Umbilical cord (tissue), 1 donor: ENCODE measurements at regions not wholly inside any gene's neighbourhood (a gene's known extent, or its start where the extent isn't known, plus 50 kb on each side); places are given as distances from the start of the nearest gene placed in this dataset.

Source experiments
- DNase-seq: peaks from one replicate; pipeline ENCODE4 v3.0.0-alpha.2; 2015; ENCODE audit warnings: low spot score

DNA sequence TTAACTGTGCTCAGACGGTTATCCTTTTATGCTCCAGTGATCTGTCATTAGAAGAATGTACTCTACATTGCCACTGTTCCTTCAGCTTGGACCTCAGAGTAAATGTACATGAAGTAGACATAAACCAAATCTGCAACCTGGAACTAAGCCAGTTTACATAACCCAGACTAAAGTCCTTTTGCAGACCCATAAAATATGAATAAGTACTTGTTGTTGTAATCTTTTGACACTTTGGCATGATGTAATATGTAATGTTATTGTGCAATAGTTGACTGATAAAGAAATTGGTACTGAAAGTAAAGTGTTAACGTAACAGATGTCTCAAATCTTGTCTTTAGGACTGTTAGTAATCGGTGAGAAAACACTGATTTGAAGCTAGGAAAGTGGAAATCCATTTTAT, 115.8 kb upstream of the SORCS1 start:
- DNase-seq = peak; percentile 34

DNA sequence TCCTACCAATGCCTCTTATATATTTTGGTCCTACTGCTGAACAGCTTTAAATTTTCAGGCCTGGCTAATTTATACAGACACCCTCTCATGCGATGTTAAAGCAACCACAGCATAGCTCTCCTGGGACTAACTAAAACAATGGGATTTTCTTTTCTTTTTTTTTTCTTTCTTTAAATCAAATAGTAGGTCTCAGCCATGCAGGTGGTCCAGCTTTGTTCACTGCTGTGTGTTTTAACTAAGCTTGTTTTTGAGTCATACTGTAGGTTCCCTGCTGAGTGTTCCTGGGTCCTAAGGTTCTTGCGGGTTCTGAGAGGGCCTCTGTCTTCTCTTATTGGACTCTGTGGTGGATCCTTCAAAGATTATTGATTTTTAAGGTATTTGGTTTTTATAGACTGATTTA, 113.1 kb upstream of the SORCS1 start:
- no peak for DNase-seq

DNA sequence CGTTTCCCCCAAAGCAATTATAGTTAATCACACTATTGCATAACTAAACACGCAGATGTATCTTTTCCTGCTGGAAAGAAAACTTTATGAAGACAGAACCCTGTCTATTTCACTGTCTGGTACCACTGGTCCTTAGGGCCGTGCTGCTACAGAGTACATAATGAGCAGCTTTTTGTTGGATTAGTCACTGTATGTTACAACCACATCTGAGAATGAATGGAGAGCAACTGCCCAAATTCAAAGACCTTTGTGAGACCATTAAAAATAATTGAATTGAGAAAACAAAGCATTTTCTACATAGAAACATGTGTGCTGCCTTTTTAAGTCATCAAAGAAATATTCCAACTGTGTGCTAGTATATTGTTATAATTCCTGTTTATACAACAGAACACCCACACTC, 111.3 kb upstream of the SORCS1 start:
- DNase-seq = no peak

DNA sequence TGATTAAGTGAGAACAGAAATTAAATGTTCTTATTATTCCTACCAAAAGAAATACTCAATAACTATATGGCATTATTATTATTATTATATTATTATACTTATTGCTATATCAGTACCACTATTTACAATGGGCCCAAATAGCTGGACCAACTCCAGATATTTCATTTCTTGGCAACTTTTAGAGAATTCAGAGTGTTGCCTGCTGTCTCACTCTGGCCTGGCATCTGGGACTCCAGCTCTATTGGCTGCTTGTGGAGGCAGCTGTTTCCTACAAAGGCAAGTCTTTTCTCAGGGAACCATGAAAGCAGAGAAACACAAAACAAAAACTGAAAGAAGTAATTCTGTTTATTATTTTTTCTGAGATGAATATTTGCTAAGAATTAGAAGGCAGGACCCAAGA, 105.1 kb upstream of the SORCS1 start:
- DNase-seq = no peak

DNA sequence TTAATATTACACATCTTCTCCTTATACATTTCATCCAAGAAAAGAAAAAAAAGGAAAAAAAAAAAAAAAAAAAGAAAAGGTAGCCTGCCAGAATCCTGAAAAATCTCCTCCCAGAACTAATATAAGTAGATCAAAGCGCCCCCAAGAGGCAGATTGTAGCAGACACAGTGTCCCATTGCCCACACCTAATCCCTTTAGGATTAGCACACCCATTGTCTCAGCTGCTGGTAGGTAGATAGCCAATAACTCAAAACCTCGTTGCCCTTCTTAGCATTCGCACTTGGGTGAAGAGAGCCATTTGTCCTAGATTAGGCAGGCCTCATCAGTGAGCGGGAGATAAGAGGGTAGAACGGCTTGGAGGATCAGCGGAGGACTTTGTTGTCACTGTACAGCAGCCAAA, 100.2 kb upstream of the SORCS1 start:
- no peak for DNase-seq

DNA sequence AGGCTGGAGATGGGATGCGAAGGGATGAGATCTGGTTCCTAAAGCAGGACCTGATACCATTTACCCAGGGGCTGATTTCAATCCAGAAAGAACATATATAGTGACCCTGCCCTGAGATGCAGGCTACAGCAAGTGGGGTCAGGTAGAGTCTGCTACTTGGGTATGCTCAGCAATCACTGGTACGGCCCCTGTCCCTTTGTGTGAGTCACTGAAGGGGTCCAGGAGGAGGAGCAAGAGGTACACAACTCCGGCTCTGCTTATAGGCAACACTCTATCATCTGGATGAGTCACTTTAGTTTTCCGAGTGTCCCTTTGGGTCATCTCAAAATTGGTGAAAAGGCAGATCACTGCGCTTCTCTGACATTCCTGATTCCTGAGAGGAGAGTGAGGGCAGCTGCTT, 79.6 kb upstream of the SORCS1 start:
- DNase-seq = no peak

DNA sequence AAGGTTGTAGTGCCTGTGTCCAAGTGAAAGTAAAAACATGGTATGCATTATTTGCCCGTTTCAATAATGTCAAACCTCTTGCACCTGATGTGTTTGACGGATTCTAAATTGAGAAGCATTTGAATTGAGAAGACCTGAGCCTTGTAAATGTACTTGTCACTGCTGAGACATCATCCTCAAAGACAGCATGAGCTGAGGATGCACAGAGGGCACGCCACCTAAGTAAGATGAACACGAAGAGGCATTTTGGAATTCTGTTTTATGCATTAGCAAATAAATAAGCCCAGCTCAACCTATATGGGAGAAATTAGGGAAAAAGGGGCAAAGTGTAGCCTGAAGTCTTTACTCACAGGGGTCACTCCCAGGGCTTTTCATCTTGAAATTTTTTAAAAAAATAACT, 73.8 kb upstream of the SORCS1 start:
- no peak for DNase-seq

DNA sequence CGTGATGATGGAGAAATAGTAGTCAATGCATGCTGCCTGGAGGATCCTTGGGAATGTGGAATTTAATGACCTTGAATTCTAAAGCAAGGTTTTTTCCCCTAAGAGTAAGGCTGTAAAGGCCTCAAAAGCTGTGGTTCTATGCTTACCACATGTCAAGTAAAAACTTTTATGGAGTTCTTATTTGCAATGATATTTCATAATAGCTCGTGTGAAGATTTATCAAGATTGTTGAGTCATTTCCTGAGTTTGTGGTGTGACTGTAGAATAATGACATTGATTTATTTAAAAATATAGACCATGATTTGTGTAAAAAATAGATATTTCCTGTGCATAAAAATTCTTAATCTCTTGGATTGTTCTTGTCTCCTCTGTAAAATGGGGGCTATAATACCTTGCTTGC, 67.5 kb upstream of the SORCS1 start:
- no peak for DNase-seq

DNA sequence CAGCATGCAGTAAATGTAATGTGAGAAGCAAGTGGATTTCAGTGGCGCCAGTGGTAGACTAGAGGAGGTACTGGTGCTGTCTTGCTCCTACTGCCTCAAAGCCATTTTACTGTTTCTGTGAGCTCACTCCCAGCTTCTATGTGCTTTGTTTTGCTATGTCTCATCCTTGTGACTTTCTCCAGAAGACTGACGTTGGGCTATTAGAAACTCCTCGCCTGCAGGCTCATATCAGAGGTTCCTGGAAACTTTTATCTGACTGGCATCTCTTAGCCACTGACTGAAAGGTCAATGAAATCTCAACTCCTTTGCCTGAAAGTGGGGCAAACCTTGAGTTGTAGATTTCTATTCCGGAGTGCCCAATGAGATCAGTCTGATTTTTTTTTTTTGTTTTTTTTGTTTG, 66.4 kb upstream of the SORCS1 start:
- DNase-seq = no peak

DNA sequence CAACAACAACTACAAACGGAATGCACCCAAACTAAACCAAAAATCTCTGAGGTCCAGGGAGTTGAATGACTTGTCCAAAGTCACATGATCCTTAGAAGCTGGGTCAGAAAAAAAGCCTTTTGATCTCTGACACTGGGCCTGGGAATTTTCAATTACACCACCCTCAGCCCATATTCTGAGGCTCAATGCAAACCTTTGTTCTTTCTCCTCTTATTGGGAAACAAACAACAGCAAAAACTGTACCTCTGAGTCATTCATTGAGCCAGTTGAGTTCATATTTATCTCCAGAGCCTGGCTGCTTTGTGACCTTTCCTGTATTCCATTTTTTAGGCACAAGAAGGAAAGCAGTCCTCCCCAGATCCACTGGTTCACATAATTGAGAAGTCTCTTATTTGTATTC, 51.2 kb upstream of the SORCS1 start:
- DNase-seq = no peak
